ENCODE measurements at regions not wholly inside any gene's neighbourhood (a gene's known extent, or its start where the extent isn't known, plus 50 kb on each side); places are given as distances from the start of the nearest gene placed in this dataset.
A peak's percentile ranks its signal among the peaks of the same experiment; 100 is the strongest.

GRCh38 chr18:76564655-76565237, 69.7 kb upstream of the ZNF516 start:
- H3K27ac ChIP-seq, result peak overlapping the region; percentile 8 to 83 (median 64)
- no peak for DNase-seq
- no peaks in the 10 kb centered on the region for H3K9me3 ChIP-seq
- no peaks in the 10 kb centered on the region for H3K4me1 ChIP-seq
- H3K4me3 ChIP-seq, result peak overlapping the region in 1 of 4 donors; percentile 28
- H3K36me3 ChIP-seq, result no peaks in the 10 kb centered on the region
- H3K27me3 ChIP-seq, result no peaks in the 10 kb centered on the region
- TF ChIP-seq POLR2A (IDR thresholded peaks at IDR 0.05), result no peak
- TF ChIP-seq CTCF (IDR thresholded peaks at IDR 0.05), result no peak

DNA sequence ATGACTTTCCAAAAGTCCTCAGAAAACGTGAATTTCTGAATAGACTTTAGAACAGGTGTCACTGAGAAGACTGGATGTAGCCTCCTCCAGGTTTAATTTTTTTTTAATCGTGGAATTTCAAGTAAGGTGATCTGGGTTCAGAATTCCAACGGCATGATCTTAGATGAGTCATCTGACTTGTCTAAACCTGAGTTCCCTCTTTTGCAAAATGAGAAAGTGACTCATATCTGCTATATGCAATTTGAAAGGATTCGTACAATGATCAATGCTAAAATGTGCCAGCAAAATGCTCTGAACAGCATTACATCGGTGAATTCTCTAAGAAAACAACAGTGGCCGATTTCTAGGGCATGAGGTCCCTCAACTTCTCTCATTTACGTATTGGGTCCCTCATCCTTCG, 69.1 kb upstream of the ZNF516 start:
- TF ChIP-seq POLR2A (IDR thresholded peaks at IDR 0.05) (no peak), CTCF (IDR thresholded peaks at IDR 0.05) (no peak)
- Histone ChIP-seq H3K9me3 (no peaks in the 10 kb centered on the region), H3K4me1 (no peaks in the 10 kb centered on the region), H3K4me3 (no peak overlapping the region), H3K27ac (peak overlapping the region; percentile 8 to 83 (median 64)), H3K36me3 (no peaks in the 10 kb centered on the region), H3K27me3 (no peaks in the 10 kb centered on the region)
- no peak for DNase-seq

- H3K9me3 ChIP-seq, result no peaks in the 10 kb centered on the region
- no peak overlapping the region for H3K4me3 ChIP-seq
- H3K27ac ChIP-seq, result no peak overlapping the region
- no peaks in the 10 kb centered on the region for H3K4me1 ChIP-seq
- H3K36me3 ChIP-seq, result no peaks in the 10 kb centered on the region
- TF ChIP-seq CTCF (IDR thresholded peaks at IDR 0.05) (no peak), POLR2A (IDR thresholded peaks at IDR 0.05) (no peak)
- no peak for DNase-seq
- H3K27me3 ChIP-seq, result no peaks in the 10 kb centered on the region
Observed at GRCh38 chr18:76562286-76563122, 67.5 kb upstream of the ZNF516 start.

DNA sequence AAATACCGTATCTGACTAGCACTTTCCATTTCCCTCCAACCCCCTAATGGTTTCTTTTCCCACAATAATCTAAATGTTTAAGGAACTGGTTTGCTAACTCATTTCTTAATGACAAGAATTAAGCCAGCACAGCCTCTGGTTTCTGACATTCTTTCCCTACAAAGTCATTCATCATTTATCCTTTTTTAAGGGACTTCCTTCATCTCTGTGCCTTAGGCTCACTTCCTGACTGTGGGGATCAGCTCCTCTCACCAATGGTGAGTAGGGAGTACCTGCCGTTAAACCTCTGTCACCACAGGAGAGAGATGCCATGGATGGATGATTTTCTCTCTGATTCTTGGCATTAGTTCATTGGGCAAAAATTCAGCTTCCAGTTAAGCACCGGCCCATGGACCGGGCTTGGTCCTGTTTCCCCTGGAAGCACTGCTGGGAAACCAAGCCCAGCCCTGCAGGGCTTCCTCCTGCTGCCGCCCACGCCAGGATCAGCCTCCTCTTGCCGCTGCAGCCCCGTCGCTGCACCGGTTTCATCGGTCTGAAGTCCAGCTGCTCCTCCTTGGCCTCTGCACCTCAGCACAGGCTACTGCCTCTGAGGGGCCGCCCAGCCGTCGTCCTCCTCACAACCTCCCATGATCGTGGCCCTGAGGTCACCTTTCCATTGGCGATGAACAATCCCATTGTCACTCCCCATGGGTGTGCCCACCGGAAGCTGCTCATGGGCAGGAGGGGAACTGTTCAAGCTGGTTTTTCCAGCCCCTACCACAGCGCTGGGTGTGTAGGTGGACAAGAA, 64.0 kb upstream of the ZNF516 start:
- TF ChIP-seq POLR2A (IDR thresholded peaks at IDR 0.05) (no peak), CTCF (IDR thresholded peaks at IDR 0.05) (no peak)
- no peak for DNase-seq
- Histone ChIP-seq H3K27ac (no peak overlapping the region), H3K36me3 (no peaks in the 10 kb centered on the region), H3K4me1 (no peaks in the 10 kb centered on the region), H3K9me3 (no peaks in the 10 kb centered on the region), H3K27me3 (no peaks in the 10 kb centered on the region), H3K4me3 (no peak overlapping the region)

- no peak for TF ChIP-seq CTCF (IDR thresholded peaks at IDR 0.05)
- H3K36me3 ChIP-seq, result no peaks in the 10 kb centered on the region
- no peak for DNase-seq
Observed at GRCh38 chr18:76557026-76557575, 62.1 kb upstream of the ZNF516 start.

More at GRCh38 chr18:76557026-76557575, 62.1 kb upstream of the ZNF516 start:
- Histone ChIP-seq H3K27ac (no peak overlapping the region), H3K9me3 (no peaks in the 10 kb centered on the region), H3K4me3 (no peak overlapping the region), H3K27me3 (no peaks in the 10 kb centered on the region), H3K4me1 (no peaks in the 10 kb centered on the region)

All from Peyer's patch (tissue), 4 donors.